Uterus (tissue), 2 donors: ENCODE measurements at regions not wholly inside any gene's neighbourhood (a gene's known extent, or its start where the extent isn't known, plus 50 kb on each side); places are given as distances from the start of the nearest gene placed in this dataset.

Experiments
- POLR2A ChIP-seq, 2 donors: fragments of 450-650 bp; IDR thresholded peaks; one replicate each; pipeline ENCODE4 v1.6.1; 2016; ENCODE audit warnings: antibody characterized with exemption in 2 of 2, mild to moderate bottlenecking in 1 of 2, moderate library complexity in 1 of 2
- TF ChIP-seq, protein P1 (sequence below), 4 experiments: fragments of 200-600 bp in 2 of 4; fragments of 450-650 bp in 2 of 4; sonication (generic) in 2 of 4; IDR thresholded peaks; one replicate each; pipeline ENCODE4 v1.5.1; 2016 to 2019; ENCODE audit warnings: antibody characterized with exemption in 4 of 4, mild to moderate bottlenecking in 2 of 4, moderate library complexity in 1 of 4

DNA sequence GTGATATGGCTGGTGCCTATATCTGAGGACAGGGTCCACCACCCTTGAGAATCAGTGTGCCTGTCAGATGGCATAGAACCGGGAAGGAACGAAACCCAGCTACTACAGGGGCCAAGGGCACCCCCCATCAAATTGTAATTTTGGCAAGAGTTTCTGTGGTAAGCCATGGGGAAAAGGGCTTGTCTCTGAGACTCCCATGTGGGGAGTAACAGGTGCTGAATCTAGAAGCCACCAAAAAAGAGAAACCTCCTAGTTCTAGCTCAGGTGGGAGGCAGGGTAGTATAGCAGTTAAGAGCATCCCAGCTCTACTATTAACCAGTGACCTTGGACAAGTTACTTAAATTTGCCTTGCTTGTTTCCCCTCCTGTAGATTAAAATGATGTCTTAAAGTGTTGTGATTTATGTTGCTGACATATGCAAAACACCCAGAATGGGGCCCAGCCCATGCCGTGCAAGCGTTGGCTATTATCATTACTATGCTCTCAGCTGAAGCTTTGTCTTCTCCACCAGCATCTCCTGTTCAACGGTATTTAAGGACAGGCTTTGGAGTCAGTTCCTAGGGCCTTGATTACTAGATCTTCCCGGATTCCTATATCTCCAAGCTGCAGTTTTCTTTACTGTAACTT, 210.7 kb upstream of the NLRP1 start:
- TF ChIP-seq, protein P1, sequence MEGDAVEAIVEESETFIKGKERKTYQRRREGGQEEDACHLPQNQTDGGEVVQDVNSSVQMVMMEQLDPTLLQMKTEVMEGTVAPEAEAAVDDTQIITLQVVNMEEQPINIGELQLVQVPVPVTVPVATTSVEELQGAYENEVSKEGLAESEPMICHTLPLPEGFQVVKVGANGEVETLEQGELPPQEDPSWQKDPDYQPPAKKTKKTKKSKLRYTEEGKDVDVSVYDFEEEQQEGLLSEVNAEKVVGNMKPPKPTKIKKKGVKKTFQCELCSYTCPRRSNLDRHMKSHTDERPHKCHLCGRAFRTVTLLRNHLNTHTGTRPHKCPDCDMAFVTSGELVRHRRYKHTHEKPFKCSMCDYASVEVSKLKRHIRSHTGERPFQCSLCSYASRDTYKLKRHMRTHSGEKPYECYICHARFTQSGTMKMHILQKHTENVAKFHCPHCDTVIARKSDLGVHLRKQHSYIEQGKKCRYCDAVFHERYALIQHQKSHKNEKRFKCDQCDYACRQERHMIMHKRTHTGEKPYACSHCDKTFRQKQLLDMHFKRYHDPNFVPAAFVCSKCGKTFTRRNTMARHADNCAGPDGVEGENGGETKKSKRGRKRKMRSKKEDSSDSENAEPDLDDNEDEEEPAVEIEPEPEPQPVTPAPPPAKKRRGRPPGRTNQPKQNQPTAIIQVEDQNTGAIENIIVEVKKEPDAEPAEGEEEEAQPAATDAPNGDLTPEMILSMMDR (IDR thresholded peaks at IDR 0.05), result no peak
- TF ChIP-seq POLR2A (IDR thresholded peaks at IDR 0.05), result no peak
